GM12878 (cell line): ENCODE measurements at regions not wholly inside any gene's neighbourhood (a gene's known extent, or its start where the extent isn't known, plus 50 kb on each side); places are given as distances from the start of the nearest gene placed in this dataset.
A peak's percentile ranks its signal among the peaks of the same experiment; 100 is the strongest.

Experiments
- ATAC-seq: fragments of 200-7000 bp; cut with Tn5 transposase; 3 replicates; pipeline ENCODE4 v1.9.1; 2020; ENCODE audit warnings: mild to moderate bottlenecking, moderate library complexity
- BruUV-seq: library from RNA; stranded (reverse); fragments of 400-500 nt; replicated peaks from 2 replicates; lab custom pipeline; 2021; lab: Mats Ljungman, UMichigan
- CTCF ChIA-PET: fragments of 300-600 bp; sonication (Branson Sonifier 250); formaldehyde crosslinking; extraction: SDS; loops from one replicate; lab custom pipeline; 2021; ENCODE audit warnings: inconsistent platforms; lab: Yijun Ruan, JAX
- POLR2A ChIA-PET: fragments of 350-600 bp; formaldehyde crosslinking; extraction: SDS; loops from one replicate; lab custom pipeline; 2021; ENCODE audit warnings: inconsistent platforms; lab: Charles Lee
- RAD21 ChIA-PET: fragments of 300-600 bp; sonication (Branson Sonifier 250); formaldehyde crosslinking; loops from one replicate; lab custom pipeline; 2023; ENCODE audit warnings: antibody characterized with exemption; ENCODE audit not compliant: unreplicated experiment; lab: Charles Lee
- SMC1A ChIA-PET: fragments of 300-600 bp; sonication (Branson Sonifier 250); formaldehyde crosslinking; loops from one replicate; lab custom pipeline; 2023; ENCODE audit not compliant: unreplicated experiment, uncharacterized antibody; lab: Charles Lee
- DNase-seq: peaks from one replicate; pipeline ENCODE4 v3.0.0-alpha.2; 2011; ENCODE audit warnings: low read depth, low spot score
- FAIRE-seq: peaks from 3 replicates; lab custom pipeline; 2011; peaks lifted over from hg19 to GRCh38; lab: Jason Lieb, UNC
- H2AFZ ChIP-seq: 2 replicates; pipeline ENCODE4 v1.6.0; 2011; ENCODE audit warnings: low read depth, low read length, control low read depth; ENCODE audit not compliant: control insufficient read depth
- H3K27ac ChIP-seq: 2 replicates; pipeline ENCODE4 v1.5.1; 2011; ENCODE audit warnings: control low read depth; ENCODE audit not compliant: control insufficient read depth, insufficient read depth
- H3K27me3 ChIP-seq, 2 experiments: replicated peaks in 1 of 2; 2 replicates each; pipeline versions ENCODE4 v1.6.0 to v1.6.1; 2011; ENCODE audit warnings: low read length in 1 of 2; ENCODE audit not compliant: control insufficient read depth in 2 of 2, insufficient read depth in 2 of 2
- H3K36me3 ChIP-seq, 2 experiments: 2 replicates each; pipeline ENCODE4 v1.5.1; 2011; ENCODE audit warnings: low read length in 1 of 2; ENCODE audit not compliant: control insufficient read depth in 2 of 2, insufficient read depth in 2 of 2
- H3K4me1 ChIP-seq: 2 replicates; pipeline ENCODE4 v1.6.1; 2011; ENCODE audit warnings: mild to moderate bottlenecking, low read length, moderate library complexity, mixed read lengths; ENCODE audit not compliant: control insufficient read depth, insufficient read depth
- H3K4me2 ChIP-seq: 2 replicates; pipeline ENCODE4 v1.6.0; 2011; ENCODE audit warnings: control low read depth; ENCODE audit not compliant: control insufficient read depth, insufficient read depth
- H3K4me3 ChIP-seq: fragments of 200-600 bp; sonication (generic); 2 replicates; pipeline ENCODE4 v1.5.1; 2016
- H3K79me2 ChIP-seq: 2 replicates; pipeline ENCODE4 v1.6.0; 2011; ENCODE audit warnings: low read length; ENCODE audit not compliant: control insufficient read depth, insufficient read depth
- H3K9ac ChIP-seq: 2 replicates; pipeline ENCODE4 v1.8.0; 2011; ENCODE audit warnings: low read length, control low read depth, mixed read lengths; ENCODE audit not compliant: control insufficient read depth, insufficient read depth
- H3K9me3 ChIP-seq: replicated peaks from 3 replicates; pipeline ENCODE4 v1.5.1; 2011; ENCODE audit warnings: mild to moderate bottlenecking, low read length; ENCODE audit not compliant: control insufficient read depth, insufficient read depth
- H4K20me1 ChIP-seq: 2 replicates; pipeline ENCODE4 v1.6.0; 2011; ENCODE audit not compliant: control insufficient read depth, insufficient read depth
- EGR1 ChIP-seq, 2 experiments: IDR thresholded peaks; 1 replicate in 1 of 2; 2 replicates in 1 of 2; pipeline ENCODE4 v1.6.1; 2011 to 2012; ENCODE audit warnings: low read depth in 2 of 2, low read length in 2 of 2, borderline replicate concordance in 1 of 2, mild to moderate bottlenecking in 1 of 2, moderate library complexity in 1 of 2
- MEF2A ChIP-seq: IDR thresholded peaks from 2 replicates; pipeline ENCODE4 v1.6.1; 2011; ENCODE audit warnings: low read depth, mild to moderate bottlenecking, low read length, moderate library complexity; ENCODE audit not compliant: insufficient read depth
- YY1 ChIP-seq: IDR thresholded peaks from 2 replicates; pipeline ENCODE4 v1.6.1; 2011; ENCODE audit warnings: low read depth, mild to moderate bottlenecking, low read length
- ZNF622 ChIP-seq: fragments of 450-650 bp; IDR thresholded peaks from 2 replicates; pipeline ENCODE4 v1.6.1; 2017; ENCODE audit warnings: mild to moderate bottlenecking, inconsistent platforms
- in situ Hi-C: fragments of 300-500 bp; cut with MboI; formaldehyde crosslinking; loops from 9 replicates; pipeline ENCODE4 v1.14.3; 2018; ENCODE audit warnings: mixed read lengths
- intact Hi-C: fragments of 100-400 bp; cut with micrococcal nuclease; formaldehyde crosslinking; loops from one replicate; pipeline ENCODE4 v1.14.2; 2022; ENCODE audit not compliant: unreplicated experiment
- TF ChIP-seq, protein P1 (sequence below): fragments of 450-650 bp; IDR thresholded peaks from 2 replicates; pipeline ENCODE4 v1.6.1; 2016; ENCODE audit warnings: mild to moderate bottlenecking
- TF ChIP-seq, protein P2 (sequence below): fragments of 450-650 bp; formaldehyde crosslinking; IDR thresholded peaks from 2 replicates; pipeline ENCODE4 v1.4.0; 2022; ENCODE audit warnings: mild to moderate bottlenecking, moderate library complexity
- TF ChIP-seq, protein P3 (sequence below): IDR thresholded peaks from 2 replicates; pipeline ENCODE4 v1.6.1; 2012; ENCODE audit warnings: low read depth, low read length, improper control_type of control experiment
- TF ChIP-seq, protein P4 (sequence below): IDR thresholded peaks from 2 replicates; pipeline ENCODE4 v1.6.1; 2012; ENCODE audit warnings: low read depth, low read length, improper control_type of control experiment

DNA sequence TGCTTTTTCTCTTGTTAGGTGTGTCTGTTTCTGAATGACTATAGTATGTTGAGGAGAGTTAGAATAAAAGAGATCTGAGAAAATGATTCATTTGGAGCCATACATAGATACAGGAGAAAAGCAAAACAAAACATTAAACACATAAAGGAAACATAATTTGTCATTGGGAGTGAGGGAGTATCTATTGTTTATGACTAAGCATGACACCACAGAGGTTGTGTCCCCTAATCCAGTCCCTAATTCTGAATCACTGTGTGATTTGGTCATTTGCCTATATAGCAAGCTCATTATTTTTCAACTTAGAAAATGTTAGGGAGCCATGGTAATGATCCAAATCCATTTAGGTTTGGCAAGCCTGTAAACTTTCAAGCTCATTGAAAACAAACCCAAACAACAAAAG is 132.3 kb upstream of the BMPER start:
- DNase-seq (no peak), FAIRE-seq (no peak), ATAC-seq (peak; percentile 34)
- no peak overlapping the region for H3K27ac ChIP-seq
- intact Hi-C loops = no loop called here
- no peaks in the 10 kb centered on the region for H3K27me3 ChIP-seq
- RAD21 ChIA-PET = no interaction called here
- no peak overlapping the region for H2AFZ ChIP-seq
- H4K20me1 ChIP-seq = no peaks in the 10 kb centered on the region
- H3K9ac ChIP-seq = no peak overlapping the region
- H3K79me2 ChIP-seq = no peaks in the 10 kb centered on the region
- POLR2A ChIA-PET = no interaction called here
- in situ Hi-C loops = no loop called here
- CTCF ChIA-PET = interaction anchor here (2.2 kb wide), 1 partner anchor 15 kb away, joined by 10 read pairs; no protein-coding TSS in a partner anchor
- no TSS peak for BruUV-seq
- no peaks in the 10 kb centered on the region for H3K4me1 ChIP-seq
- no peaks in the 10 kb centered on the region for H3K9me3 ChIP-seq
- H3K4me3 ChIP-seq = no peak overlapping the region
- TF ChIP-seq, protein P1, sequence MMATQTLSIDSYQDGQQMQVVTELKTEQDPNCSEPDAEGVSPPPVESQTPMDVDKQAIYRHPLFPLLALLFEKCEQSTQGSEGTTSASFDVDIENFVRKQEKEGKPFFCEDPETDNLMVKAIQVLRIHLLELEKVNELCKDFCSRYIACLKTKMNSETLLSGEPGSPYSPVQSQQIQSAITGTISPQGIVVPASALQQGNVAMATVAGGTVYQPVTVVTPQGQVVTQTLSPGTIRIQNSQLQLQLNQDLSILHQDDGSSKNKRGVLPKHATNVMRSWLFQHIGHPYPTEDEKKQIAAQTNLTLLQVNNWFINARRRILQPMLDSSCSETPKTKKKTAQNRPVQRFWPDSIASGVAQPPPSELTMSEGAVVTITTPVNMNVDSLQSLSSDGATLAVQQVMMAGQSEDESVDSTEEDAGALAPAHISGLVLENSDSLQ = no peak
- TF ChIP-seq EGR1 (IDR thresholded peaks at IDR 0.05; ENCODE audit: borderline replicate concordance in 1 of 2, low read depth in 2 of 2, low read length in 2 of 2) = no peak
- TF ChIP-seq, protein P2, sequence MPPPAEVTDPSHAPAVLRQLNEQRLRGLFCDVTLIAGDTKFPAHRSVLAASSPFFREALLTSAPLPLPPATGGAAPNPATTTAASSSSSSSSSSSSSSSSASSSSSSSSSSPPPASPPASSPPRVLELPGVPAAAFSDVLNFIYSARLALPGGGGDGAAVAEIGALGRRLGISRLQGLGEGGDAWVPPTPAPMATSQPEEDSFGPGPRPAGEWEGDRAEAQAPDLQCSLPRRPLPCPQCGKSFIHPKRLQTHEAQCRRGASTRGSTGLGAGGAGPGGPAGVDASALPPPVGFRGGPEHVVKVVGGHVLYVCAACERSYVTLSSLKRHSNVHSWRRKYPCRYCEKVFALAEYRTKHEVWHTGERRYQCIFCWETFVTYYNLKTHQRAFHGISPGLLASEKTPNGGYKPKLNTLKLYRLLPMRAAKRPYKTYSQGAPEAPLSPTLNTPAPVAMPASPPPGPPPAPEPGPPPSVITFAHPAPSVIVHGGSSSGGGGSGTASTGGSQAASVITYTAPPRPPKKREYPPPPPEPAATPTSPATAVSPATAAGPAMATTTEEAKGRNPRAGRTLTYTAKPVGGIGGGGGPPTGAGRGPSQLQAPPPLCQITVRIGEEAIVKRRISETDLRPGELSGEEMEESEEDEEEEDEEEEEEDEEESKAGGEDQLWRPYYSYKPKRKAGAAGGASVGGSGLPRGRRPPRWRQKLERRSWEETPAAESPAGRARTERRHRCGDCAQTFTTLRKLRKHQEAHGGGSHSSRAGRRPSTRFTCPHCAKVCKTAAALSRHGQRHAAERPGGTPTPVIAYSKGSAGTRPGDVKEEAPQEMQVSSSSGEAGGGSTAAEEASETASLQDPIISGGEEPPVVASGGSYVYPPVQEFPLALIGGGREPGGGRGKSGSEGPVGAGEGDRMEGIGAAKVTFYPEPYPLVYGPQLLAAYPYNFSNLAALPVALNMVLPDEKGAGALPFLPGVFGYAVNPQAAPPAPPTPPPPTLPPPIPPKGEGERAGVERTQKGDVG = no peak
- TF ChIP-seq MEF2A = no peak
- TF ChIP-seq, protein P3, sequence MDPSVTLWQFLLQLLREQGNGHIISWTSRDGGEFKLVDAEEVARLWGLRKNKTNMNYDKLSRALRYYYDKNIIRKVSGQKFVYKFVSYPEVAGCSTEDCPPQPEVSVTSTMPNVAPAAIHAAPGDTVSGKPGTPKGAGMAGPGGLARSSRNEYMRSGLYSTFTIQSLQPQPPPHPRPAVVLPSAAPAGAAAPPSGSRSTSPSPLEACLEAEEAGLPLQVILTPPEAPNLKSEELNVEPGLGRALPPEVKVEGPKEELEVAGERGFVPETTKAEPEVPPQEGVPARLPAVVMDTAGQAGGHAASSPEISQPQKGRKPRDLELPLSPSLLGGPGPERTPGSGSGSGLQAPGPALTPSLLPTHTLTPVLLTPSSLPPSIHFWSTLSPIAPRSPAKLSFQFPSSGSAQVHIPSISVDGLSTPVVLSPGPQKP = no peak
- TF ChIP-seq, protein P4, sequence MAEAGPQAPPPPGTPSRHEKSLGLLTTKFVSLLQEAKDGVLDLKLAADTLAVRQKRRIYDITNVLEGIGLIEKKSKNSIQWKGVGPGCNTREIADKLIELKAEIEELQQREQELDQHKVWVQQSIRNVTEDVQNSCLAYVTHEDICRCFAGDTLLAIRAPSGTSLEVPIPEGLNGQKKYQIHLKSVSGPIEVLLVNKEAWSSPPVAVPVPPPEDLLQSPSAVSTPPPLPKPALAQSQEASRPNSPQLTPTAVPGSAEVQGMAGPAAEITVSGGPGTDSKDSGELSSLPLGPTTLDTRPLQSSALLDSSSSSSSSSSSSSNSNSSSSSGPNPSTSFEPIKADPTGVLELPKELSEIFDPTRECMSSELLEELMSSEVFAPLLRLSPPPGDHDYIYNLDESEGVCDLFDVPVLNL = no peak
- TF ChIP-seq YY1 = no peak
- TF ChIP-seq ZNF622 = no peak
- H3K4me2 ChIP-seq = no peak overlapping the region
- SMC1A ChIA-PET = no interaction called here
- no peaks in the 10 kb centered on the region for H3K36me3 ChIP-seq
